PFSK-1 (cell line): ENCODE measurements at regions not wholly inside any gene's neighbourhood (a gene's known extent, or its start where the extent isn't known, plus 50 kb on each side); places are given as distances from the start of the nearest gene placed in this dataset.

ENCODE experiments used
- FOXP2 ChIP-seq: optimal IDR thresholded peaks from 2 replicates; pipeline ENCODE3; 2011; ENCODE audit warnings: borderline replicate concordance, control low read depth, inconsistent platforms; ENCODE audit not compliant: insufficient read depth; ENCODE audit errors: extremely low read length, extremely low read depth
- POLR2AphosphoS5 ChIP-seq: IDR thresholded peaks from 2 replicates; pipeline ENCODE4 v1.6.1; 2012; ENCODE audit warnings: low read depth, mild to moderate bottlenecking, control low read depth, low read length, moderate library complexity
- SIN3A ChIP-seq: IDR thresholded peaks from 2 replicates; pipeline ENCODE4 v1.6.1; 2012; ENCODE audit warnings: mild to moderate bottlenecking, low read length, moderate library complexity, borderline replicate concordance; ENCODE audit not compliant: insufficient read depth
- TAF1 ChIP-seq: IDR thresholded peaks from 2 replicates; pipeline ENCODE4 v1.6.1; 2012; ENCODE audit warnings: low read length, control low read depth, borderline replicate concordance; ENCODE audit not compliant: insufficient read depth
- TF ChIP-seq, protein P1 (sequence below), 2 experiments: IDR thresholded peaks; 2 replicates each; pipeline versions ENCODE4 v1.6.1 to v1.8.0; 2011 to 2012; ENCODE audit warnings: low read depth in 2 of 2, low read length in 2 of 2, control low read depth in 1 of 2, inconsistent platforms in 1 of 2, mild to moderate bottlenecking in 1 of 2, moderate library complexity in 1 of 2; ENCODE audit not compliant: insufficient read depth in 1 of 2

DNA sequence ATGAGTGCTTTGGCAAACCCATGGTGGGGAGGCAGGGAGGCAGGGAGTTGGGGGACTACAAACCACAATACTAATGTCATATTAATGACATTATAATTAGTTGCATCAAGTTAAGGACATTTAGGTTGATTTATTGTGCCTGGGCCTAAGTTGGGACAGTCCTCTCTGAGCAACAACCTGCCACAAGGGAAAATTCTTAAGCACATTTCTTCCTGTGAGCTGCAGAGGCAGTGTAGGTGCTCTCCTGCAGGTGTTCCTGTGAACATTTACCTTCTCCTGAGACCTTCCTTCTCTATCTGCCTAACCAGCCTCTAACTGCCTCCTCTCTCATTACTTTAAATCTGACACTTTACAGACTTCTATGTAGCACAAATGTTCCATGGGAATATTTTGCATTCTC is 1830.0 kb upstream of the AGA start:
- TF ChIP-seq TAF1 (no peak), POLR2AphosphoS5 (no peak), SIN3A (no peak), FOXP2 (no peak)
- TF ChIP-seq, protein P1, sequence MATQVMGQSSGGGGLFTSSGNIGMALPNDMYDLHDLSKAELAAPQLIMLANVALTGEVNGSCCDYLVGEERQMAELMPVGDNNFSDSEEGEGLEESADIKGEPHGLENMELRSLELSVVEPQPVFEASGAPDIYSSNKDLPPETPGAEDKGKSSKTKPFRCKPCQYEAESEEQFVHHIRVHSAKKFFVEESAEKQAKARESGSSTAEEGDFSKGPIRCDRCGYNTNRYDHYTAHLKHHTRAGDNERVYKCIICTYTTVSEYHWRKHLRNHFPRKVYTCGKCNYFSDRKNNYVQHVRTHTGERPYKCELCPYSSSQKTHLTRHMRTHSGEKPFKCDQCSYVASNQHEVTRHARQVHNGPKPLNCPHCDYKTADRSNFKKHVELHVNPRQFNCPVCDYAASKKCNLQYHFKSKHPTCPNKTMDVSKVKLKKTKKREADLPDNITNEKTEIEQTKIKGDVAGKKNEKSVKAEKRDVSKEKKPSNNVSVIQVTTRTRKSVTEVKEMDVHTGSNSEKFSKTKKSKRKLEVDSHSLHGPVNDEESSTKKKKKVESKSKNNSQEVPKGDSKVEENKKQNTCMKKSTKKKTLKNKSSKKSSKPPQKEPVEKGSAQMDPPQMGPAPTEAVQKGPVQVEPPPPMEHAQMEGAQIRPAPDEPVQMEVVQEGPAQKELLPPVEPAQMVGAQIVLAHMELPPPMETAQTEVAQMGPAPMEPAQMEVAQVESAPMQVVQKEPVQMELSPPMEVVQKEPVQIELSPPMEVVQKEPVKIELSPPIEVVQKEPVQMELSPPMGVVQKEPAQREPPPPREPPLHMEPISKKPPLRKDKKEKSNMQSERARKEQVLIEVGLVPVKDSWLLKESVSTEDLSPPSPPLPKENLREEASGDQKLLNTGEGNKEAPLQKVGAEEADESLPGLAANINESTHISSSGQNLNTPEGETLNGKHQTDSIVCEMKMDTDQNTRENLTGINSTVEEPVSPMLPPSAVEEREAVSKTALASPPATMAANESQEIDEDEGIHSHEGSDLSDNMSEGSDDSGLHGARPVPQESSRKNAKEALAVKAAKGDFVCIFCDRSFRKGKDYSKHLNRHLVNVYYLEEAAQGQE (IDR thresholded peaks at IDR 0.05; ENCODE audit: insufficient read depth in 1 of 2, low read depth in 2 of 2, low read length in 2 of 2): no peak

DNA sequence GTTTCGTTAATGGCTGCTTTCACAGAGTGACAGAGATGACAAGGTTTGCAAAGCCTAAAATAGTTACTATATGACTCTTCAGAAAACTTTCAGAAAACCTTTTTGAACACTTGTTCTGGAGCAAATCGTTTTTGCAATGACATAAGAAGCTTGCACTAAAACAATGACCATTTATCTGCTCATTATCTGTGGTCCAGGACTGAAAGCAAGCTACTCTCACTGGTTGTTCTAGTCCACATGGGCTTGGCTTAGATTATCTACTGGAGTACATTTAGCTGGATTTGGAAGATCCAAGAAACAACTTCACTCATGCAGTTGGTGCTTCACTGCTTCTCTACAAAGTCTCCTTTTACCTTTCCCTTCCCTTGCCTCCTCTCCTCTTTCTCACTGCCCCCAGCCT is 1836.4 kb upstream of the AGA start:
- TF ChIP-seq FOXP2 (no peak), SIN3A (no peak), POLR2AphosphoS5 (no peak), TAF1 (no peak)
- TF ChIP-seq, protein P1 (IDR thresholded peaks at IDR 0.05; ENCODE audit: insufficient read depth in 1 of 2, low read depth in 2 of 2, low read length in 2 of 2): no peak

DNA sequence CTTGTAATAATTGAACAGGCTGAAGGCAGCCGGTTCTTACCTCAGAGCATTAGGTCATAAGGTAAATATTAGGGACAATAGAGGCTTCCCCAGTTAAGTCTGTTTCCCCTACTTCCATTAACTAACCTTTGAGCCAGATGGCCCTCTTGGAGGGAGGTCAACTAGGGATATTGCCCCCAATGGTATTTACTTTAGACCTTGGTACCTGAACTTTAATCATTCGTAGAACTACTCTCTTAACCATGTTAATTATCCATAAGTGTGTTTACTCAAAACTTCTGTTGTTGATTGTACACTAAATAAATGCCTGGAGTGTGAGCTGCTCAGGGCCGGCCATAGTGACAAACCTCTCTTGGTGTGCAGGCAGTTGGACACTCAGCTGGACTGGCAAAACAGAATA is 1843.5 kb upstream of the AGA start:
- TF ChIP-seq SIN3A (no peak), TAF1 (no peak), FOXP2 (no peak), POLR2AphosphoS5 (no peak)
- TF ChIP-seq, protein P1 (IDR thresholded peaks at IDR 0.05; ENCODE audit: insufficient read depth in 1 of 2, low read depth in 2 of 2, low read length in 2 of 2): no peak

DNA sequence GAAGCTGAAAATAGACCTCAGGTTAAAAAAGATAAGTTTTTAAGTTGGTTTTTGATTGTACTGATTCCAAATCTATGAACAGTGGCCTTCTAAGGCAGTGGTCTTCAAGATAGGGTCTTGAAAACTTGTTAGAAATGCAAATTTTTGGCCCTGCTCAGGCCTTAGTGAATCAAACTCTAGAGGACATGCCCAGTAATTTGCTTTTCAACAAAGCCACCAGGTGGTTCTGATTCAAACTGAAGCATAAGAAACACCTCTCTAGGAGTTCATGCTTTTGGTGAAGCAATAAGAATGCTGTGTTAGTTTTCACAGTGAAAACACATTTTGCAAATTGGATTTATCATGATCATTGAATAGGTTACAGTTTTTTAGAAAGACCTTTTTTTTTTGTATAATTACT is 1849.4 kb upstream of the AGA start:
- no peak for TF ChIP-seq FOXP2
- no peak for TF ChIP-seq POLR2AphosphoS5
- no peak for TF ChIP-seq TAF1
- TF ChIP-seq SIN3A: no peak
- TF ChIP-seq, protein P1 (IDR thresholded peaks at IDR 0.05; ENCODE audit: insufficient read depth in 1 of 2, low read depth in 2 of 2, low read length in 2 of 2): no peak

DNA sequence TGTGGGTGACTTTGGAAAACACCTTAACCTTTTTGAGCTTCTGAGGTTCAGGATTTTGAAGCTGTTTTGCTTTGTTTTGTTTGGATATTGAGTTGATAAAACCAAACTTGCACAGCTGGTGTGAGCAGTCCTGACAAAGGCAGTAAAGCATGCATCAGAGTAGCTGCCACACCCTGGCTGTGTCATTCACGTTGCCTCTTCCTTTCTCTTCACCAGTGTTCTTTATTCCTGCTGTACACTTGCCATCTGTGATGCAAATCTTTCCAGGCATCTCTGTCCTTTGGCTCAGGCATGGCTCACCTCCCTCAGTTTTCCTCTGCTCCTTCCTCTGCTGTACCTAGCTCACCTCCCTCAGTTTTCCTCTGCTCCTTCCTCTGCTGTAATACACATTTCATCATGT is 1850.2 kb upstream of the AGA start:
- TF ChIP-seq POLR2AphosphoS5 (no peak), TAF1 (no peak), SIN3A (no peak)
